ENCODE measurements at regions not wholly inside any gene's neighbourhood (a gene's known extent, or its start where the extent isn't known, plus 50 kb on each side); places are given as distances from the start of the nearest gene placed in this dataset.

- TF ChIP-seq CTCF (IDR thresholded peaks at IDR 0.05) (no peak), POLR2A (IDR thresholded peaks at IDR 0.05) (no peak)
These were observed 159.8 kb downstream of the PLPPR4 start for GRCh38 chr1:99424087-99424486.
